Fibroblast of mammary gland (primary cell): ENCODE measurements at regions not wholly inside any gene's neighbourhood (a gene's known extent, or its start where the extent isn't known, plus 50 kb on each side); places are given as distances from the start of the nearest gene placed in this dataset.
"Not testable (repeated sequence)": the region's sequence is repeated elsewhere in the genome, so short reads cannot be mapped to it uniquely, and the experiment has no call there.

Experiments
- DNase-seq: peaks from one replicate; pipeline ENCODE4 v3.0.0-alpha.2; 2010; ENCODE audit warnings: low read depth
- H3K4me3 ChIP-seq: 2 replicates; pipeline ENCODE4 v1.5.1; 2011; ENCODE audit warnings: low read depth, mild to moderate bottlenecking, low read length, moderate library complexity; ENCODE audit not compliant: control insufficient read depth
- TF ChIP-seq, protein P1 (sequence below): conservative IDR thresholded peaks from 2 replicates; pipeline ENCODE4 v1.5.1; 2011; ENCODE audit warnings: low read depth, low read length, inconsistent platforms; ENCODE audit not compliant: control insufficient read depth, insufficient read depth

DNA sequence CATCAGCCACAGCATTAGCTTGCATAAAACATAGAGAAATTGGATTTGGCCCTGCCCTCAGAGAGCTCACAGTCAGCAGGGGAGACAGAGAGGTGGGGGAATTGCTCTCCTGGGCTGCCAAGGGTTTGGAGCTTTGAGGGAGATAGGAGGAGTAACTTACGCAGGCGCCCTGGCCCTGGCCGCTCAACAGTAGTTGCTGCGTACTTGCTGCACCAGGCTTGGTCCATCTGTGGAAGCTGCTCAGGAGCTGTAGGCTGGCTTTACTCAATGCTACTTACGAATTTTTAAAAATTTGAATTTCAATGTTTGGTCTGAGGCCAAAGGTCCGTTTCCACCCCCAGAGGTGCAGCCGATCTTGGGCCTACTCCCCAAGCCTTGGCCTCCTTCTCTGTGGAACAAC, 83.3 kb downstream of the CPZ start:
- TF ChIP-seq, protein P1, sequence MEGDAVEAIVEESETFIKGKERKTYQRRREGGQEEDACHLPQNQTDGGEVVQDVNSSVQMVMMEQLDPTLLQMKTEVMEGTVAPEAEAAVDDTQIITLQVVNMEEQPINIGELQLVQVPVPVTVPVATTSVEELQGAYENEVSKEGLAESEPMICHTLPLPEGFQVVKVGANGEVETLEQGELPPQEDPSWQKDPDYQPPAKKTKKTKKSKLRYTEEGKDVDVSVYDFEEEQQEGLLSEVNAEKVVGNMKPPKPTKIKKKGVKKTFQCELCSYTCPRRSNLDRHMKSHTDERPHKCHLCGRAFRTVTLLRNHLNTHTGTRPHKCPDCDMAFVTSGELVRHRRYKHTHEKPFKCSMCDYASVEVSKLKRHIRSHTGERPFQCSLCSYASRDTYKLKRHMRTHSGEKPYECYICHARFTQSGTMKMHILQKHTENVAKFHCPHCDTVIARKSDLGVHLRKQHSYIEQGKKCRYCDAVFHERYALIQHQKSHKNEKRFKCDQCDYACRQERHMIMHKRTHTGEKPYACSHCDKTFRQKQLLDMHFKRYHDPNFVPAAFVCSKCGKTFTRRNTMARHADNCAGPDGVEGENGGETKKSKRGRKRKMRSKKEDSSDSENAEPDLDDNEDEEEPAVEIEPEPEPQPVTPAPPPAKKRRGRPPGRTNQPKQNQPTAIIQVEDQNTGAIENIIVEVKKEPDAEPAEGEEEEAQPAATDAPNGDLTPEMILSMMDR, result no peak
- H3K4me3 ChIP-seq, result no peak overlapping the region
- no peak for DNase-seq

DNA sequence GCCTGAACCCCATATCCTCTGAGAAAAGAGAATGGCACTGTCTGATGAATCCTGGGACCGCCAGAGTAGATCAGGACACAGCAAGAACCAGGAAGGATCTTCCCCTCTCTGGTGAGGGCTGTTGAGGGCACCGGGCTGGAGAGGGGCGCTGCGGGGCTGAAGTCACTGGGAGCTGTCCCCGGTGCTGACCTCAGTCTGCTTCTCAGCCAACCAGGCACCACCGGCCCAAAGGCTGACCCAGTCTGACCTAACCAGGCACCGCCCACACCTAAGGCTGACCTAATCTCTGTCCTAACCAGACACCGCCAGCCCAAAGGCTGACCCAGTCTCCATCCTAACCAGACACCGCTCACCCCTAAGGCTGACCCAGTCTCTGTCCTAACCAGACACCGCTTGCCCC, 82.8 kb downstream of the CPZ start:
- TF ChIP-seq, protein P1, result no peak
- DNase-seq, result no peak
- H3K4me3 ChIP-seq, result no peak overlapping the region

DNA sequence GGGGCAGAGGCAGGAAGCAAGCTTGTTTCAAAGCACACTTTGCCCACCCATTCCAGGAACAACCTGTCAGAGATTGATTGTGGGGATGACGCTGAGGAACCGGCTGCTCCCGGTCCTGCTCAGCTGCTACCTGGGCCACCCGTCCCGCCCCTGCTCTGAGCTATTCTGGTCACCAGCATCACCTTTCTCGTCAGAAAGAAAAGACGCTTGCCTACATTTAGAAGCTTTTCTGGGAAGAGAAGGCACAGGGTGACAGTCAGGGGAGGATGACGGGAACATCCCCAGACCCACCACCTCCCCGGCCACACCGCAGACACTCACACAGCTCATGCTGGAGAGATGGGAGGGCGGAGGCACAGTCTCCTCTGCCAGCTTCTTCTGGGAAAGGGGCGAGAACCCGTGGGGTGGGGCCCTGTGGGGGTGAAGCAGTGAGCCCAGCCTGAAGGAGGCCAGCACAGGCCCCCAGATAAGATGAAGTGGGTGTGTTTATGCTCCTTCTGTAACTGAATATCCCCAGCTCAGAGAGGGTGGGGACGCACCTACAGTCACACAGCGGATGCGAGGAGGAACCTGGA, 81.8 kb downstream of the CPZ start:
- no peak for DNase-seq
- H3K4me3 ChIP-seq, result no peak overlapping the region
- TF ChIP-seq, protein P1, result no peak

DNA sequence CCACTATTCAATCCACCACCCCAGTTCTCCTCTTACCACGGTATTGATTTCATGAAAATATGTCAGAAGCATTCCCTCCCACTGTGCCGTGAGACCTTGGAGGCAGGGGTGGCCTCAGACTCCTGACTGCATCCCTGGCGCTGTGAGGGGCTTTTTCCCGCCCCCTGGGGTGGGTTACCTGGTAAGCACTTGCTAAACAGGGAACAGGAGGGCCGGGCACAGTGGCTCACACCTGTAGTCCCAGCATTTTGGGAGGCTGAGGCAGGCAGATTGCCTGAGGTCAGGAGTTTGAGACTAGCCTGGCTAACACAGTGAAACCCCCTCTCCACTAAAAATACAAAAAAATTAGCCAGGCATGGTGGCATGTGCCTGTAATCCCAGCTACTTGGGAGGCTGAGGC, 80.5 kb downstream of the CPZ start:
- H3K4me3 ChIP-seq, DNase-seq: not testable (repeated sequence)

DNA sequence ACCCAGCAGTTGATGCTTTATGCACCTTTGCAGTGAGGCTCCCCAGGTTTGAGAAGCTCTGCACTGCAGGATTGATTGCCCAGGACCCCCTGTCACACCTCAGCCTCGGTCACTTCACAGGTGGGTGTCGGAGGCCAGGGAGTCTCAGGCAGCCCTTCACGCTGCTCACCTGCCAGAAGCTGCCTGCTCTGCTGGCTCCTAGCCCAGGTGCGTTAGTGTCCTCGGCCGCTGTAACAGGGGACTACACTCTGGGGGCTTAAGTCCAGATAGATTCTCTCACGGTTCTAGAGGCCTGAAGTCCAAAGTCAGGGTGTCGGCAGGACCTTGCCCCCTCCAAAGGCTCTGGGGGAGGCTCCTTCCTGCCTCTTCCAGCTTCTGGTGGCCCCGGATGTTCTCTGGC, 79.9 kb downstream of the CPZ start:
- TF ChIP-seq, protein P1, result no peak
- no peak for DNase-seq
- no peak overlapping the region for H3K4me3 ChIP-seq

DNA sequence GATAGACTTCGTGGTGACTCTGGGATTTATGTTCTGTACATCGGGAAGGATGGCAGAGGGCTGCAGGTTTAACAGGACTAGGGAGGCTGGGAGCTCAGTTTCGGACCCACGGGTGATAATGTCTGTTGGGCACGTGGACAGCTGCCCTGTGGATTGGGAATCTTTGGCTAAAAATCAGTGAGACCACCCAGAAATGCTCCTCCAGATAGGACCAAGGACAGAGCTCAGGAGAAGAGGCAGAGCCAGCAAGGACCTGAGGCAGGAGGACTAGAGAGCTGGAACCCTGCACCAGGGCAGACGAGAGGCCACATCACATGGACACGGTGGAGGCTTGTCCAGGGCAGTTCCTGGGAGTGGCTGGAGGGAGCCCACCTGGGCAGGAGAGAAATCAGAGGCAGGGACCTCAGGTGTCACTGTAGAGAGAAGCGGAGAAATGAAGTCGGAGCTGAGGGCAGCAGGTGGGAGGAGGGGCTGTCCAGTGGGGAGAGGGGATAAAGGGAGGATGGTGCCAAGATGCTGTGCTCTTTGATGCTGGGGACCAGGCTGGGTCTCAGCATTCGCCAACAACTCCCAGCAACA, 79.2 kb downstream of the CPZ start:
- TF ChIP-seq, protein P1, result no peak
- H3K4me3 ChIP-seq, result no peak overlapping the region
- DNase-seq, result no peak
